HCT116 (cell line): ENCODE measurements at regions not wholly inside any gene's neighbourhood (a gene's known extent, or its start where the extent isn't known, plus 50 kb on each side); places are given as distances from the start of the nearest gene placed in this dataset.

Experiments
- CEBPB ChIP-seq: IDR thresholded peaks from 2 replicates; pipeline ENCODE4 v1.6.1; 2012; ENCODE audit warnings: low read depth
- CTCF ChIP-seq, 3 experiments: fragments of 200-600 bp in 1 of 3; sonication (generic) in 1 of 3; IDR thresholded peaks in 2 of 3; conservative IDR thresholded peaks in 1 of 3; 2 replicates each; pipeline ENCODE4 v1.5.1; 2012 to 2017; ENCODE audit warnings: low read depth in 2 of 3, low read length in 2 of 3, antibody characterized with exemption in 1 of 3, borderline replicate concordance in 1 of 3, control low read depth in 1 of 3, mild to moderate bottlenecking in 1 of 3, mixed read lengths in 1 of 3, mixed run types in 1 of 3, moderate library complexity in 1 of 3; ENCODE audit not compliant: insufficient read depth in 1 of 3
- ELF1 ChIP-seq: IDR thresholded peaks from 2 replicates; pipeline ENCODE4 v1.6.1; 2012; ENCODE audit warnings: low read depth, borderline replicate concordance
- MAX ChIP-seq: IDR thresholded peaks from 2 replicates; pipeline ENCODE4 v1.6.1; 2012
- POLR2A ChIP-seq: IDR thresholded peaks from 2 replicates; pipeline ENCODE4 v1.7.0; 2011; ENCODE audit warnings: borderline replicate concordance; ENCODE audit not compliant: insufficient read depth, insufficient read length; ENCODE audit errors: extremely low read depth
- REST ChIP-seq: IDR thresholded peaks from 2 replicates; pipeline ENCODE4 v1.6.1; 2012; ENCODE audit warnings: low read depth
- SIN3A ChIP-seq: IDR thresholded peaks from 2 replicates; pipeline ENCODE4 v1.6.1; 2012; ENCODE audit warnings: low read depth

GRCh38 chr9:596703-597102, 244.8 kb upstream of the DMRT1 start:
- TF ChIP-seq CTCF (IDR thresholded peaks at IDR 0.05 in 2 of 3, conservative IDR thresholded peaks at IDR 0.05 in 1 of 3; ENCODE audit: borderline replicate concordance in 1 of 3, insufficient read depth in 1 of 3, low read depth in 2 of 3, low read length in 2 of 3) (no peak), SIN3A (no peak), POLR2A (no peak), ELF1 (no peak), CEBPB (no peak), MAX (no peak), REST (no peak)
